Adrenal gland (tissue), 9 donors: ENCODE measurements at regions not wholly inside any gene's neighbourhood (a gene's known extent, or its start where the extent isn't known, plus 50 kb on each side); places are given as distances from the start of the nearest gene placed in this dataset.

Experiments used
- DNase-seq, 7 donors: peaks; one replicate each; pipeline ENCODE4 v3.0.0-alpha.2; 2019 to 2020
- H3K27ac ChIP-seq, 5 donors: fragments of 200-600 bp; sonication (generic) in 4 of 5; 1 replicate in 3 of 5; 2 replicates in 2 of 5; pipeline versions ENCODE4 v1.5.1 to v1.8.0; 2016 to 2020; ENCODE audit warnings: mild to moderate bottlenecking in 1 of 5
- H3K27me3 ChIP-seq: fragments of 200-600 bp; 2 replicates; pipeline ENCODE4 v1.8.0; 2021
- H3K36me3 ChIP-seq, 2 donors: fragments of 200-600 bp; replicated peaks in 1 of 2; 1 replicate in 1 of 2; 2 replicates in 1 of 2; pipeline versions ENCODE4 v1.5.1 to v1.8.0; 2018 to 2022
- H3K4me1 ChIP-seq, 2 donors: fragments of 200-600 bp; replicated peaks in 1 of 2; 1 replicate in 1 of 2; 2 replicates in 1 of 2; pipeline versions ENCODE4 v1.5.1 to v1.8.0; 2018 to 2021
- H3K4me3 ChIP-seq, 4 donors: fragments of 200-600 bp; sonication (generic) in 3 of 4; one replicate each; pipeline ENCODE4 v1.5.1; 2016 to 2018
- H3K9me3 ChIP-seq, 3 donors: fragments of 200-600 bp; sonication (generic) in 1 of 3; replicated peaks in 1 of 3; 1 replicate in 2 of 3; 2 replicates in 1 of 3; pipeline versions ENCODE4 v1.5.1 to v1.8.0; 2016 to 2021
- POLR2A ChIP-seq, 2 donors: fragments of 450-650 bp; IDR thresholded peaks; one replicate each; pipeline ENCODE4 v1.6.1; 2017; ENCODE audit warnings: antibody characterized with exemption in 2 of 2, mild to moderate bottlenecking in 2 of 2, moderate library complexity in 1 of 2
- WGBS, 4 donors: extraction: QIAGEN DNeasy Blood & Tissue Kit in 2 of 4; methylation state at CpG; one replicate each; pipeline versions ENCODE4 v1.1.5 to v1.1.7; 2013 to 2017; 5-methylcytosine and 5-hydroxymethylcytosine counted together
- intact Hi-C, 2 donors: fragments of 100-400 bp; cut with DNase I; formaldehyde crosslinking; loops; one replicate each; pipeline versions ENCODE4 v1.14.1 to v1.15.0; 2022 to 2023
- TF ChIP-seq, protein P1 (sequence below), 6 experiments: fragments of 450-650 bp in 4 of 6; fragments of 200-600 bp in 2 of 6; sonication (generic) in 1 of 6; IDR thresholded peaks; 1 replicate in 5 of 6; 2 replicates in 1 of 6; pipeline versions ENCODE4 v1.5.1 to v1.8.0; 2016 to 2021; ENCODE audit warnings: antibody characterized with exemption in 6 of 6, mild to moderate bottlenecking in 2 of 6, moderate library complexity in 1 of 6
- donor health status: healthy with polysubstance abuse.
- donor health status: Bipolar disorder and iron deficiency.
- donor health status: DM: yes; HTN: yes; CAD: no.
- donor health status: DM: no; HTN: no; CAD: no.
- donor health status: DM: no; HTN: no; CAD: no.

DNA sequence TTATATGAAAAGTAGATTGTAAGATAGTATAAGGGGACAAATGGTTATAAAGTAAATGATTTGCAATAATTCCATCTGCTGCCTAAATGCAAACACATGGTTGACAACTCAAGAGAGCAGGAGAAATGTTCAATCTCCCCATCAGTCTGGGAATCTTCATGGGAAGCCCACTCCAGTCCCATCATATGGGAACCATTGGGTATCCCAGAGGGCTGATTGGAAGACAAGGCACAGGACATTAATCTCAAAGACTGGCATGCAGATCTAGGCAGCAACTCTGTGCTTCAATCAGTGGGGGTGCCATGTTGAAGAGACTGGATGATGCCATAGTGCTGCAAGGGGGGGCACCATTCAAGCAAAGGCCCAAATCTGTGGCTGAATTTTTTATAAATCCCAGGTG lies 193.1 kb upstream of the PDE4D start:
- H3K27ac ChIP-seq, result no peak overlapping the region
- no peaks in the 10 kb centered on the region for H3K27me3 ChIP-seq
- H3K9me3 ChIP-seq, result no peaks in the 10 kb centered on the region
- H3K4me1 ChIP-seq, result no peaks in the 10 kb centered on the region
- H3K36me3 ChIP-seq, result no peaks in the 10 kb centered on the region
- no peak overlapping the region for H3K4me3 ChIP-seq
- intact Hi-C loops, result no loop called here
- TF ChIP-seq, protein P1, sequence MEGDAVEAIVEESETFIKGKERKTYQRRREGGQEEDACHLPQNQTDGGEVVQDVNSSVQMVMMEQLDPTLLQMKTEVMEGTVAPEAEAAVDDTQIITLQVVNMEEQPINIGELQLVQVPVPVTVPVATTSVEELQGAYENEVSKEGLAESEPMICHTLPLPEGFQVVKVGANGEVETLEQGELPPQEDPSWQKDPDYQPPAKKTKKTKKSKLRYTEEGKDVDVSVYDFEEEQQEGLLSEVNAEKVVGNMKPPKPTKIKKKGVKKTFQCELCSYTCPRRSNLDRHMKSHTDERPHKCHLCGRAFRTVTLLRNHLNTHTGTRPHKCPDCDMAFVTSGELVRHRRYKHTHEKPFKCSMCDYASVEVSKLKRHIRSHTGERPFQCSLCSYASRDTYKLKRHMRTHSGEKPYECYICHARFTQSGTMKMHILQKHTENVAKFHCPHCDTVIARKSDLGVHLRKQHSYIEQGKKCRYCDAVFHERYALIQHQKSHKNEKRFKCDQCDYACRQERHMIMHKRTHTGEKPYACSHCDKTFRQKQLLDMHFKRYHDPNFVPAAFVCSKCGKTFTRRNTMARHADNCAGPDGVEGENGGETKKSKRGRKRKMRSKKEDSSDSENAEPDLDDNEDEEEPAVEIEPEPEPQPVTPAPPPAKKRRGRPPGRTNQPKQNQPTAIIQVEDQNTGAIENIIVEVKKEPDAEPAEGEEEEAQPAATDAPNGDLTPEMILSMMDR (IDR thresholded peaks at IDR 0.05), result no peak
- no peak for TF ChIP-seq POLR2A (IDR thresholded peaks at IDR 0.05)
- DNase-seq, result no peak

DNA sequence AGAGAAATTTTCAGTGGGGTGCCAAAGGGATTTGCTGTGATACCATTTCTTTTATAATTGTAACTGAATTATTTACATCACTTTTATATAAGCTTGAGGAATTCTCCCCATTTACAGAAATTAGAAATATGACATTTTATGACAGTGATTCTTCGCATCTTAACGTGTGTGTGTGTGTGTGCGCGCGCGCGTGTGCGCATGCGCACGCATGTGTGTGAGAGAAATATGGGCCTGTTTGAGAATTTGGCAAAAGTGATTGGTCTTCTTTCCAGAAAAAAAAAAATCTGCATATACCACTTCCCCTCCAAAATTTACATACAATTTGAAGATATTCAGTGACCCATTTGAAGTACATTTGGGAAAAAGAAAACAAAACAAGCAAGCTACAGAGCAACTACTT lies 190.7 kb upstream of the PDE4D start:
- Histone ChIP-seq H3K27me3 (no peaks in the 10 kb centered on the region), H3K4me3 (no peak overlapping the region), H3K9me3 (no peaks in the 10 kb centered on the region), H3K27ac (no peak overlapping the region), H3K4me1 (no peaks in the 10 kb centered on the region), H3K36me3 (no peaks in the 10 kb centered on the region)
- WGBS, 4 donors, result 86 to 97% (median 93%) methylated on average over 10 of the region's 10 CpGs
- TF ChIP-seq, protein P1 (IDR thresholded peaks at IDR 0.05), result no peak
- no peak for TF ChIP-seq POLR2A (IDR thresholded peaks at IDR 0.05)
- DNase-seq, result no peak
- intact Hi-C loops, result no loop called here

DNA sequence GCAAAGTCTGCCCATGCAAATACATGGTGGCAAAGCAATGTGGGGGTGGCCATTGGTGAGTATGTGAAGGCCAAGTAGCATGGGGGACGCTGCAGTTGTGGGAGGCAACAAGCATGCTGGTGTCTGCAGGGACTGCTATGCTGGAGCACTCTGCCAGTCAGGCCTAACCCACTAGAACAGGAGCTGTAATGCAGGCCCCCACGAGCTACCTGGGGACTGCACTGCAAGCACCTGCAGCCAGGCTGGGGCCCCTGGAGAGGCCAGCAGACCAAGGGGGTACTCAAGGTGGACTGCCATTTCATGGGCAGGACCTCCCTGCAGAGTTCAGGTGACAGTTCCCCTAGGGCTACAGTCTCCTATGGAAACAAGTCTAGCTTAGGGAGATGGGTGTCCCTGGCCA lies 183.8 kb upstream of the PDE4D start:
- TF ChIP-seq, protein P1 (IDR thresholded peaks at IDR 0.05), result no peak
- no peak for TF ChIP-seq POLR2A (IDR thresholded peaks at IDR 0.05)
- DNase-seq, result no peak
- Histone ChIP-seq H3K4me3 (no peak overlapping the region), H3K27ac (no peak overlapping the region), H3K9me3 (no peaks in the 10 kb centered on the region), H3K27me3 (no peaks in the 10 kb centered on the region), H3K36me3 (no peaks in the 10 kb centered on the region), H3K4me1 (no peaks in the 10 kb centered on the region)
- intact Hi-C loops, result no loop called here
- WGBS, 4 donors, result 56 to 77% (median 67%) methylated on average over 1 to 2 of the region's 2 CpGs

DNA sequence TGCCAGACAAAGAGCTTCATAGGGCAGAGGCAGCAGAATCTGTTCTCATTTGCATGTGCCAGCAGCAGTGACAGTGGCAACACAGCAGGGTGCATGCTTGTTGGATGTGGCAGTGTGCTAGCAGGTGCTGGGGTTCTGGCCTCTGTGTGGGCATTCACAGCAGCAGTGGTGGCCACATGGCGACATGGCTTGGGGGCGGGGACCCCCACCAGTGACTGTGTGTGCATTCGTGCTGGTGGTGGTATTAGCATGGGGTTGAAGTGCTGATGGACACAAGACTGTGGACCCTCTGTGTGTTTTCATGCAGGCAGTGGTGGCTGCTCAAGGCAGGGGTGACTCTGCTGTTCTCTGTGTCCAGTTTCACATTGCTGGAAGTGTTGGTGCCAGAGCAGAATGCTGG lies 183.2 kb upstream of the PDE4D start:
- Histone ChIP-seq H3K36me3 (no peaks in the 10 kb centered on the region), H3K4me3 (no peak overlapping the region), H3K27me3 (no peaks in the 10 kb centered on the region), H3K4me1 (no peaks in the 10 kb centered on the region), H3K27ac (no peak overlapping the region), H3K9me3 (no peaks in the 10 kb centered on the region)
- no peak for DNase-seq
- TF ChIP-seq POLR2A (IDR thresholded peaks at IDR 0.05), result no peak
- TF ChIP-seq, protein P1 (IDR thresholded peaks at IDR 0.05), result no peak
- WGBS, 4 donors, result 81 to 84% (median 82%) methylated on average over 3 of the region's 3 CpGs
- intact Hi-C loops, result no loop called here
